ENCODE measurements at regions not wholly inside any gene's neighbourhood (a gene's known extent, or its start where the extent isn't known, plus 50 kb on each side); places are given as distances from the start of the nearest gene placed in this dataset.

GRCh38 chr12:53838978-53839377, 87.2 kb upstream of the CISTR start:
- no peak for DNase-seq (ENCODE audit: low read depth)

GRCh38 chr12:53840316-53840715, 88.5 kb upstream of the CISTR start:
- no peak for DNase-seq (ENCODE audit: low read depth)

- no peak for DNase-seq (ENCODE audit: low read depth)
These were observed 90.9 kb upstream of the CISTR start for GRCh38 chr12:53842686-53843085.

GRCh38 chr12:53843545-53843944, 91.8 kb upstream of the CISTR start:
- no peak for DNase-seq (ENCODE audit: low read depth)

GRCh38 chr12:53844994-53845844, 93.4 kb upstream of the HOXC13 start:
- DNase-seq (ENCODE audit: low read depth): peak; percentile 39

GRCh38 chr12:53845932-53846331, 92.7 kb upstream of the HOXC13 start:
- no peak for DNase-seq (ENCODE audit: low read depth)

- no peak for DNase-seq (ENCODE audit: low read depth)
These were observed 89.5 kb upstream of the HOXC13 start for GRCh38 chr12:53849113-53849512.

- no peak for DNase-seq (ENCODE audit: low read depth)
These were observed 89.0 kb upstream of the HOXC13 start for GRCh38 chr12:53849656-53850055.

- no peak for DNase-seq (ENCODE audit: low read depth)
These were observed 86.6 kb upstream of the HOXC13 start for GRCh38 chr12:53852061-53852460.

- no peak for DNase-seq (ENCODE audit: low read depth)
These were observed 85.6 kb upstream of the HOXC13 start for GRCh38 chr12:53852992-53853391.

- no peak for DNase-seq (ENCODE audit: low read depth)
These were observed 83.8 kb upstream of the HOXC13 start for GRCh38 chr12:53854701-53855316.

GRCh38 chr12:53856132-53856531, 82.5 kb upstream of the HOXC13 start:
- no peak for DNase-seq (ENCODE audit: low read depth)

GRCh38 chr12:53857666-53858065, 81.0 kb upstream of the HOXC13 start:
- no peak for DNase-seq (ENCODE audit: low read depth)

GRCh38 chr12:53860426-53861345, 77.9 kb upstream of the HOXC13 start:
- no peak for DNase-seq (ENCODE audit: low read depth)

- DNase-seq (ENCODE audit: low read depth): no peak
These were observed 76.4 kb upstream of the HOXC13 start for GRCh38 chr12:53862206-53862605.

- peak; percentile 38 for DNase-seq (ENCODE audit: low read depth)
These were observed 75.8 kb upstream of the HOXC13 start for GRCh38 chr12:53862831-53863230.

GRCh38 chr12:53866727-53867126, 71.9 kb upstream of the HOXC13 start:
- no peak for DNase-seq (ENCODE audit: low read depth)

- peak; percentile 34 for DNase-seq (ENCODE audit: low read depth)
These were observed 71.2 kb upstream of the HOXC13 start for GRCh38 chr12:53867216-53868012.

GRCh38 chr12:53868511-53868986, 70.1 kb upstream of the HOXC13 start:
- DNase-seq (ENCODE audit: low read depth): no peak

GRCh38 chr12:53869500-53869899, 69.1 kb upstream of the HOXC13 start:
- no peak for DNase-seq (ENCODE audit: low read depth)

GRCh38 chr12:53870117-53870516, 68.5 kb upstream of the HOXC13 start:
- no peak for DNase-seq (ENCODE audit: low read depth)

- no peak for DNase-seq (ENCODE audit: low read depth)
These were observed 67.3 kb upstream of the HOXC13 start for GRCh38 chr12:53871367-53871766.
